OCI-LY7 (cell line): ENCODE measurements at regions not wholly inside any gene's neighbourhood (a gene's known extent, or its start where the extent isn't known, plus 50 kb on each side); places are given as distances from the start of the nearest gene placed in this dataset.

ENCODE experiments used
- BruUV-seq: library from RNA; stranded (reverse); fragments of 400-500 nt; replicated peaks from 2 replicates; lab custom pipeline; 2021; lab: Mats Ljungman, UMichigan
- CTCF ChIA-PET: fragments of 300-600 bp; sonication (Branson Sonifier 250); formaldehyde crosslinking; loops from one replicate; lab custom pipeline; 2022; ENCODE audit warnings: antibody characterized with exemption; ENCODE audit not compliant: unreplicated experiment; lab: Charles Lee
- POLR2A ChIA-PET: fragments of 300-600 bp; sonication (Branson Sonifier 250); formaldehyde crosslinking; loops from one replicate; lab custom pipeline; 2022; ENCODE audit warnings: antibody characterized with exemption; lab: Charles Lee
- DNase-seq: peaks from one replicate; pipeline ENCODE4 v3.0.0-alpha.2; 2015; ENCODE audit warnings: low spot score
- H2AFZ ChIP-seq: fragments of 200-600 bp; sonication (generic), shearing (Covaris generic); 2 replicates; pipeline ENCODE4 v1.6.1; 2014; ENCODE audit warnings: mild to moderate bottlenecking, antibody characterized with exemption, low read length, moderate library complexity
- H3K27ac ChIP-seq: fragments of 200-600 bp; sonication (generic); 2 replicates; pipeline ENCODE4 v1.5.1; 2014; ENCODE audit warnings: mixed run types, low read depth, mild to moderate bottlenecking, moderate library complexity, low read length, inconsistent platforms; ENCODE audit not compliant: poor library complexity, severe bottlenecking
- H3K36me3 ChIP-seq: fragments of 200-600 bp; sonication (generic); 2 replicates; pipeline ENCODE4 v1.6.1; 2014; ENCODE audit warnings: mild to moderate bottlenecking, antibody characterized with exemption, low read length, moderate library complexity, mixed read lengths; ENCODE audit not compliant: insufficient read depth
- H3K4me1 ChIP-seq: fragments of 200-600 bp; sonication (generic); 2 replicates; pipeline ENCODE4 v1.5.1; 2014; ENCODE audit warnings: mild to moderate bottlenecking, low read length; ENCODE audit not compliant: insufficient read depth, poor library complexity, severe bottlenecking
- H3K4me2 ChIP-seq: fragments of 200-600 bp; sonication (generic); 2 replicates; pipeline ENCODE4 v1.6.1; 2014; ENCODE audit warnings: mild to moderate bottlenecking, low read length
- H3K4me3 ChIP-seq: fragments of 200-600 bp; sonication (generic); 2 replicates; pipeline ENCODE4 v1.5.1; 2014; ENCODE audit warnings: mild to moderate bottlenecking, low read depth, low read length; ENCODE audit not compliant: poor library complexity, severe bottlenecking
- H3K79me2 ChIP-seq: fragments of 200-600 bp; sonication (generic); 2 replicates; pipeline ENCODE4 v1.6.1; 2016; ENCODE audit warnings: low read depth, mild to moderate bottlenecking, low read length, moderate library complexity, mixed read lengths; ENCODE audit not compliant: insufficient read depth
- H3K9me2 ChIP-seq: fragments of 200-600 bp; sonication (generic); 2 replicates; pipeline ENCODE4 v1.6.1; 2016; ENCODE audit warnings: mild to moderate bottlenecking, low read length, mixed read lengths; ENCODE audit not compliant: insufficient read depth
- H3K9me3 ChIP-seq: fragments of 200-600 bp; sonication (generic); 2 replicates; pipeline ENCODE4 v1.6.1; 2014; ENCODE audit warnings: mild to moderate bottlenecking, mixed run types, low read length, mixed read lengths
- H4K20me1 ChIP-seq: fragments of 200-600 bp; sonication (generic); 2 replicates; pipeline ENCODE4 v1.6.1; 2014; ENCODE audit warnings: mild to moderate bottlenecking, antibody characterized with exemption, low read length, moderate library complexity, mixed read lengths; ENCODE audit not compliant: insufficient read depth
- EZH2phosphoT487 ChIP-seq: fragments of 200-600 bp; sonication (generic); IDR thresholded peaks from 2 replicates; pipeline ENCODE4 v1.6.1; 2018; ENCODE audit warnings: low read depth, borderline replicate concordance, mild to moderate bottlenecking, mixed run types, antibody characterized with exemption, low read length, moderate library complexity, mixed read lengths
- intact Hi-C: fragments of 100-400 bp; cut with micrococcal nuclease; formaldehyde crosslinking; loops from one replicate; pipeline ENCODE4 v1.10.0; 2022; ENCODE audit not compliant: unreplicated experiment
- TF ChIP-seq, protein P1 (sequence below): fragments of 200-600 bp; sonication (generic); conservative IDR thresholded peaks from 2 replicates; pipeline ENCODE4 v1.5.1; 2014; ENCODE audit warnings: mild to moderate bottlenecking, antibody characterized with exemption, low read length, moderate library complexity, mixed read lengths

DNA sequence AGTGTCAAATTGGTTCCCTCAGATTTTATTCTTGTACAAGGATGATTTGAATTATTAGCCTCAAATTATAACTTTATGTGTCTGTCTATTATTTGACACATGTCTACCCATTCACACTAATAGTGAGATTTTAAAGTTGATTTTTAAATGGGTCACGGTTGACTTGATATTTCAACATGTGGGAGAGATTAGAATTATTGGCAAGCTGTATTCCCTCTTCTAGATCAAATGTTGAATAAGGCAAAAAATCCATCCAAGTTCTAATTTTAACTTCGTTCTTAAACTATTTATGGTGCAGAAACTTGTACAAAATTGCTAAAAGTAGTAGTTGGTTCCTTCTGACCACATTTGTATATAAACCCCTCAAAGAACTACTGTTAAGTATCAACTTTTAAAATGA lies 1498.0 kb downstream of the STIM2 start:
- Histone ChIP-seq H3K4me2 (no peak overlapping the region), H3K27ac (no peak overlapping the region), H3K4me3 (no peak overlapping the region), H2AFZ (no peak overlapping the region), H3K4me1 (no peaks in the 10 kb centered on the region), H3K36me3 (no peaks in the 10 kb centered on the region), H4K20me1 (no peaks in the 10 kb centered on the region), H3K79me2 (no peaks in the 10 kb centered on the region), H3K9me2 (no peaks in the 10 kb centered on the region), H3K9me3 (no peaks in the 10 kb centered on the region)
- BruUV-seq, result no TSS peak
- POLR2A ChIA-PET, result no interaction called here
- intact Hi-C loops, result no loop called here
- TF ChIP-seq EZH2phosphoT487, result no peak
- TF ChIP-seq, protein P1, sequence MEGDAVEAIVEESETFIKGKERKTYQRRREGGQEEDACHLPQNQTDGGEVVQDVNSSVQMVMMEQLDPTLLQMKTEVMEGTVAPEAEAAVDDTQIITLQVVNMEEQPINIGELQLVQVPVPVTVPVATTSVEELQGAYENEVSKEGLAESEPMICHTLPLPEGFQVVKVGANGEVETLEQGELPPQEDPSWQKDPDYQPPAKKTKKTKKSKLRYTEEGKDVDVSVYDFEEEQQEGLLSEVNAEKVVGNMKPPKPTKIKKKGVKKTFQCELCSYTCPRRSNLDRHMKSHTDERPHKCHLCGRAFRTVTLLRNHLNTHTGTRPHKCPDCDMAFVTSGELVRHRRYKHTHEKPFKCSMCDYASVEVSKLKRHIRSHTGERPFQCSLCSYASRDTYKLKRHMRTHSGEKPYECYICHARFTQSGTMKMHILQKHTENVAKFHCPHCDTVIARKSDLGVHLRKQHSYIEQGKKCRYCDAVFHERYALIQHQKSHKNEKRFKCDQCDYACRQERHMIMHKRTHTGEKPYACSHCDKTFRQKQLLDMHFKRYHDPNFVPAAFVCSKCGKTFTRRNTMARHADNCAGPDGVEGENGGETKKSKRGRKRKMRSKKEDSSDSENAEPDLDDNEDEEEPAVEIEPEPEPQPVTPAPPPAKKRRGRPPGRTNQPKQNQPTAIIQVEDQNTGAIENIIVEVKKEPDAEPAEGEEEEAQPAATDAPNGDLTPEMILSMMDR, result no peak
- CTCF ChIA-PET, result no interaction called here
- DNase-seq, result no peak

DNA sequence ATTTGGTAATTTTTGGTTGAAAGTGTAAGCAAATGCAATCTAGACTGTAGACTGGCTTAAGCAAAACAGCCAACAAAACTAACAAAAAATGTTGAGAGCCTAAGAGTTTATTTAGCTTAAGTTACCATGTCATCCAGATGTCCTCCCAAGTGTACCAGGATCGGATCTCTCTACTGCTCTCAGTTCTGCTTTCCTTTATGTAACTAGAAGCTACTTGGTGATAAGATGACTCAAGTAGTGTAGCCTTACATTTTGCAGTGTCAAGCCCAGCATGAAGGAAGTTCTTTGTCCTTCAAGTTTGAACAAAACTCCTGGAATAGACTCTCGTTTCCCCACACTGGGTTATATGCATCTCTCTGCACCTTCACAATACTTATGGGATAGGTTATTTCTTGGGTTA lies 1500.0 kb downstream of the STIM2 start:
- TF ChIP-seq, protein P1, result no peak
- TF ChIP-seq EZH2phosphoT487, result no peak
- H3K4me3 ChIP-seq, result no peak overlapping the region

DNA sequence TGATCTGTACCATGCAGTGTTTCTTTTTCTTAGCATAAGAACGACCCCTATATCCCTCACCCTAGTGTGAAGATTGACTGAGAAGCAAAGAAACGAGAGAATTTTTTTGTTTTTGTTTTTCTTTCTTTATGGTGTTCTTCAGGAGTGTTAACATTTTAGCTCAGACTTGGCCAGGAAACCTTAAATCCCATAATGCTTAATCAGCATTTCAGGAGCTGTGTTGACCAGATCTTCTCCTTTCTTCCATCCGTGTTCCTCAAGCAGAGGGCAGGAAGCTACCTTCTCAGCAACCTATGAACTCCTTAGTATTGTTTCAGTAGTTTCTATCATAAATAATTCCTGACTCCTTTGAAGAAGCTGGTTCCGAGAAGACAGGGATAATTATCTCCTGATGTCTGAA lies 1501.5 kb downstream of the STIM2 start:
- no peaks in the 10 kb centered on the region for H3K4me1 ChIP-seq
- BruUV-seq, result no TSS peak
- H3K4me2 ChIP-seq, result no peak overlapping the region
- no peak for DNase-seq
- no peak for TF ChIP-seq EZH2phosphoT487
- TF ChIP-seq, protein P1, result no peak
- H3K9me3 ChIP-seq, result no peaks in the 10 kb centered on the region
- intact Hi-C loops, result no loop called here
- POLR2A ChIA-PET, result interaction anchor here (1.0 kb wide), 1 partner anchor 15 kb away, joined by 3 read pairs; no protein-coding TSS in a partner anchor
- CTCF ChIA-PET, result no interaction called here
- no peak overlapping the region for H3K27ac ChIP-seq
- no peaks in the 10 kb centered on the region for H4K20me1 ChIP-seq
- no peaks in the 10 kb centered on the region for H3K79me2 ChIP-seq
- no peak overlapping the region for H3K4me3 ChIP-seq
- no peak overlapping the region for H2AFZ ChIP-seq
- no peaks in the 10 kb centered on the region for H3K36me3 ChIP-seq
- H3K9me2 ChIP-seq, result no peaks in the 10 kb centered on the region

More for the DNA sequence above, 1500.0 kb downstream of the STIM2 start:
- no peak overlapping the region for H3K27ac ChIP-seq
- POLR2A ChIA-PET, result no interaction called here
- H3K4me1 ChIP-seq, result no peaks in the 10 kb centered on the region
- CTCF ChIA-PET, result no interaction called here
- H2AFZ ChIP-seq, result no peak overlapping the region
- no peaks in the 10 kb centered on the region for H3K36me3 ChIP-seq
- no peaks in the 10 kb centered on the region for H4K20me1 ChIP-seq
- H3K9me3 ChIP-seq, result no peaks in the 10 kb centered on the region
- no peaks in the 10 kb centered on the region for H3K9me2 ChIP-seq
- H3K4me2 ChIP-seq, result no peak overlapping the region
- DNase-seq, result no peak
- intact Hi-C loops, result no loop called here
- BruUV-seq, result no TSS peak
- no peaks in the 10 kb centered on the region for H3K79me2 ChIP-seq
